Large intestine (tissue), 3 donors: ENCODE measurements at regions not wholly inside any gene's neighbourhood (a gene's known extent, or its start where the extent isn't known, plus 50 kb on each side); places are given as distances from the start of the nearest gene placed in this dataset.

Experiments used
- DNase-seq, 2 donors: peaks; one replicate each; pipeline versions ENCODE4 v3.0.0 to v3.0.0-alpha.2; 2013
- H3K27ac ChIP-seq: one replicate; pipeline ENCODE4 v1.5.1; 2013; ENCODE audit warnings: low read length
- H3K27me3 ChIP-seq: 2 replicates; pipeline ENCODE4 v1.6.1; 2013; ENCODE audit warnings: low read length; ENCODE audit not compliant: control insufficient read depth, insufficient read depth
- H3K36me3 ChIP-seq: 2 replicates; pipeline ENCODE4 v1.6.1; 2013; ENCODE audit warnings: low read length; ENCODE audit not compliant: control insufficient read depth, insufficient read depth
- H3K4me1 ChIP-seq: one replicate; pipeline ENCODE4 v1.6.1; 2013; ENCODE audit warnings: low read length; ENCODE audit not compliant: control insufficient read depth, insufficient read depth
- H3K4me3 ChIP-seq: one replicate; pipeline ENCODE4 v1.5.1; 2013; ENCODE audit warnings: low read length
- H3K9me3 ChIP-seq: one replicate; pipeline ENCODE4 v1.6.1; 2013; ENCODE audit warnings: mild to moderate bottlenecking, low read depth, low read length, moderate library complexity; ENCODE audit not compliant: control insufficient read depth
- WGBS: methylation state at CpG from one replicate; pipeline ENCODE4 v1.1.5; 2013; ENCODE audit warnings: low lambda C conversion rate; ENCODE audit not compliant: insufficient coverage; 5-methylcytosine and 5-hydroxymethylcytosine counted together

DNA sequence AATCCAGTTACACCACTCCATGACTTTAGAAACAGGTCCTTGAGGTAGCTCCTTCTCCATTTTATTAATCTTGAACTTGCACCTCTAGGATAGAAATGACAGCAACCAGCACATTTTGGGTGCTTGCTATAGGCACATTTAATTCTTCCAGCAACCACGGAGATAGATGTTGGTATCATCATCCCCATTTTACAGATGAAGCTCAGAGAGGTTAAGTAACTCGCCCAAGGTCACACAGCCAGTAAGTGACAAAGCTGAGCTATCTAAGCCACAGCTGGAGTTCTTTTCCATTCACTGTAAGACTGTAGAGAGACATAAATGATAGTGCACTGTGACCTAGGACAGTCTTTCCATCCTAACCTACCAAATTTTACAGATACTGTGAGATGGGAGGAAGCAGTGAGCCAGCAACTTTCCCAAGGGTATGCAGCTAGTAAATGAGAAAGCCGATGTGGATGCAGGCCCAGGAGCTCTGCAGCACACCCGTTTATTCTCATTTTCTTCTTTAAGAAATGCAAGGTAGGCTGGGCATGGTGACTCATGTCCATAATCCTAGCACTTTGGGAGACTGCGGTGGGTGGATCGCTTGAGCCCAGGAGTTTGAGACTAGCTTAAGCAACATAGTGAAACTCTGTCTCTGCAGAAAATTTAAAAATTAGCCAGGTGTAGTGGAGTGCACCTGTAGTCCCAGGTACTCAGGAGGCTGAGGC is 103.2 kb downstream of the TBX5 start:
- Histone ChIP-seq H3K9me3 (no peaks in the 10 kb centered on the region), H3K4me1 (no peaks in the 10 kb centered on the region), H3K36me3 (no peaks in the 10 kb centered on the region), H3K27me3 (peaks cover 6% of the 10 kb centered on the region), H3K27ac (no peak overlapping the region), H3K4me3 (no peak overlapping the region)
- WGBS: no CpG with 5 or more reads among the region's 6 CpGs
- no peak for DNase-seq

DNA sequence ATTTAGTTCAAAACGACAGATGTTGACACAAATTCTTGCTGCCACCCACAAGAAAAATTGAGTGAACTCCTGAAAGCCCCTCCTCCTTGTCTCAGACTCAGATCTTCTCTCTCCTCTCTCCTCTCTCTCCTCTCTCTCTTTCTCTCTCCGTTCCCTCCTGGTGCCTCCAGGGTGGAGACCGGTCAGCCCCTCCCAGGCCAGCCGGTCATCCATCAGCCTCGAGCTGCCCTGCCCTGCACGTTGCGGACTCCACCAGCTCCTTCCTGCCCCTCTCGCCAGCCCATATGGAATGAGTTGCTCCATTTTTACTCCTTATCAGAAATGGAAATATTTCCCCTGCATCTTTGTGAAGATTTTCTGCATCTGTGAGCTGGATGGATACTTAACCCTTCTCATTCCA is 103.8 kb downstream of the TBX5 start:
- Histone ChIP-seq H3K4me1 (no peaks in the 10 kb centered on the region), H3K27ac (no peak overlapping the region), H3K9me3 (no peaks in the 10 kb centered on the region), H3K4me3 (no peak overlapping the region), H3K36me3 (no peaks in the 10 kb centered on the region), H3K27me3 (peaks cover 6% of the 10 kb centered on the region)
- 0% methylated on average over 1 of the region's 8 CpGs for WGBS
- DNase-seq: no peak

DNA sequence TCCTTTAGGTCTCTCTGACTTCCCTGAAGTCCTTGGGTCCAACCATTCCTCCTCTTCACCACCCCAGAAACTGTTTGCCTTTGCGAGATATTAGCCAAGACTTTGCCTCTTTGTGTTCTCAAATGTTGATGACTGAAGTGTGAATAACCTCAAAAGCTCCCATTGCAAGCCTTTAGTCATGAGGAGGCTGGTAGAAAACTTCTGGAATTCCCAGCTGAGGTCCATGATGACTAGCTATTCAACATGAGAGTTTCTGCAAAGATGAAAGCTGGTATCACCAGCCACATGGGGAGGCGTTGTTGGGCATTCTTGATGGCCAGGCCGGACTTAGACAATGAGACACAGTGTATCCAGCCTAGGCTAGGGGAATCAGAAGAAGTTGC is 111.7 kb downstream of the TBX5 start:
- no peaks in the 10 kb centered on the region for H3K36me3 ChIP-seq
- H3K4me3 ChIP-seq: no peak overlapping the region
- WGBS: no CpG with 5 or more reads among the region's 3 CpGs
- H3K9me3 ChIP-seq: no peaks in the 10 kb centered on the region
- DNase-seq: no peak
- no peaks in the 10 kb centered on the region for H3K4me1 ChIP-seq
- no peak overlapping the region for H3K27ac ChIP-seq
- no peaks in the 10 kb centered on the region for H3K27me3 ChIP-seq

DNA sequence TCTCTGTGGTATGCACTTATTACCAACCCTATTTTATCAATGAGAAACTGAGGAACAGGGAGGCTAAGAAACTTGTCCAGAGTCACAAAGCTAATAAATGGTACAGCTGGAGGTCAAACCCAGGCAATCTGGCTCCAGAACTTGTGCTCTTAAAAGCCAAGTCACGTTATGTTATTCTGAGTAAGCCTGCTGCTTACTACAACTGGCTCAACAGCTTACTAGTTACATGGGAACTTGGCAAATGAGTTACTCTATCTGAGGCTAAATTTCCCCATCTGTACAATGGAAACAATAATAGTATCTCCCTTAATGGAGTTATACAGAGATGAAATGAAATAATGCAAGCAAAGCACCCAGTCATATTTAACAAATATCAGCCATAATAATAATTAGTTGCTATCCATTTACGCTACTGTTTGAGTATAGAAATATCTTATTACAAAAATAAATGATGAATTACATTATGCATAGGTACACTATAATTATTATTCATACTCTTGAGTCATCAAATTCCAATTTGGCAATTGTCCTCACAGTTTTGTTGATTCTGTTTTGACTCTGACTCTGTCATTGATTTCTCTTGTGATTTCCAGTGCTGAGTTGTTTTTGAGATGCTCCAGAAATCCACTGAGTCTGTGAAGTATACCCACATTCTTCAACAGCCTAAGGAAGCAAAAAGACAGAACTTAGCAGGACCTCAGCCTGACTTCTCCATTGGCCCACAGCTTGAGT is 112.2 kb downstream of the TBX5 start:
- H3K27me3 ChIP-seq: no peaks in the 10 kb centered on the region
- DNase-seq: no peak
- H3K4me3 ChIP-seq: no peak overlapping the region
- WGBS: no CpG with 5 or more reads among the region's 2 CpGs
- no peaks in the 10 kb centered on the region for H3K36me3 ChIP-seq
- H3K9me3 ChIP-seq: no peaks in the 10 kb centered on the region
- no peaks in the 10 kb centered on the region for H3K4me1 ChIP-seq
- no peak overlapping the region for H3K27ac ChIP-seq

DNA sequence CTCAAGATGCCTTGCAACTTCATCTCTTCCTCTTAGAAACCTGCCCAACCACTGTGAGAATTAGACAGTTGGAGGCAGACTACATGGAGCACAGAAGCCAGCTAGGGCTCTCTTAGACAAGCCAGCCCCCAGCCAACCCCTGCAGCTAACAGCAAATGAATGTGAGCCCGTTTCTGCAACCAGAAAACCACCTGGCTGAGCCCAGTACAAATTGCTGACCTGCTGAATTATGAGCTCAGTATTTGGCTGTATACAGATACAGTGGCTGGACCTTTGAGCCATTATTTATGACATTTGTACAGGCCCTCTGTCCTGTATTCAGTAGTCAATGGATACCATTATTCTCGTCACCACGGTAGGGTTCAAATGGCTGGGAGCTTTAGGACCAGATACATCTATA is 112.9 kb downstream of the TBX5 start:
- no peaks in the 10 kb centered on the region for H3K27me3 ChIP-seq
- no peaks in the 10 kb centered on the region for H3K9me3 ChIP-seq
- no peaks in the 10 kb centered on the region for H3K4me1 ChIP-seq
- no CpG with 5 or more reads among the region's 3 CpGs for WGBS
- no peak overlapping the region for H3K27ac ChIP-seq
- H3K36me3 ChIP-seq: no peaks in the 10 kb centered on the region
- no peak for DNase-seq
- no peak overlapping the region for H3K4me3 ChIP-seq

DNA sequence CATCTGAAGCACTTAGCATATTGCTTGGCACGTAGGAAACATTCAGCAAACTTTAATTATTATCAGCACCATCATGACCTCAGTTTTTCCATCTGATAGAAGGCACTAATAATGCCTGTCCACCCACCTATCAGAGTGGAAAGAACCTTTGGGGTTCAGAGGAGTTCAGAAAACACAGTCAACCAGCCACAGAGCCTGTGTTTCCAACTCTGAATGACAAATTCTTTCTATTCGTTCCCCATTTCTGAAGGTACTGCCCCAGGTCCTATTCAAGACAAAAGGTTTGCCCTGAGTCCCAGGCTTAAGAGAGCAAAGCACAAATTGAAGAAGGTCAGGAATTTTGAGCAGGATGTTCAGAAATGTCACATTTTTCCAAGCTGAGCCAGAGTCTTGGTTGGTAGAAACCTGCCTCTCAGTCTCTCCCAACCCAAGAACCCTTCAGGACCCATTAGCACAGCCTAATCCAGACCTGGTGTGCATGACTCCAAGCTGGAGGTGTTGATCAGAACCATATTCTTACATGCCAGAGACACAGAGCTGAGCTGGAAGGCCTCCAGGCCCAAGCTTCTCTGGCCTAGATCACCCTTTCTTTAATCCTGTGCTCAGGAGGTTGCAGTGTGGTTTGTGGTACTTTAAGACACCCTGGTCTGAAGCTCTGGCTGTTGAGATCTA is 114.4 kb downstream of the TBX5 start:
- Histone ChIP-seq H3K27ac (no peak overlapping the region), H3K4me3 (no peak overlapping the region), H3K4me1 (no peaks in the 10 kb centered on the region), H3K27me3 (no peaks in the 10 kb centered on the region), H3K36me3 (no peaks in the 10 kb centered on the region), H3K9me3 (no peaks in the 10 kb centered on the region)
- no peak for DNase-seq
- WGBS: 100% methylated on average over 1 of the region's 2 CpGs

DNA sequence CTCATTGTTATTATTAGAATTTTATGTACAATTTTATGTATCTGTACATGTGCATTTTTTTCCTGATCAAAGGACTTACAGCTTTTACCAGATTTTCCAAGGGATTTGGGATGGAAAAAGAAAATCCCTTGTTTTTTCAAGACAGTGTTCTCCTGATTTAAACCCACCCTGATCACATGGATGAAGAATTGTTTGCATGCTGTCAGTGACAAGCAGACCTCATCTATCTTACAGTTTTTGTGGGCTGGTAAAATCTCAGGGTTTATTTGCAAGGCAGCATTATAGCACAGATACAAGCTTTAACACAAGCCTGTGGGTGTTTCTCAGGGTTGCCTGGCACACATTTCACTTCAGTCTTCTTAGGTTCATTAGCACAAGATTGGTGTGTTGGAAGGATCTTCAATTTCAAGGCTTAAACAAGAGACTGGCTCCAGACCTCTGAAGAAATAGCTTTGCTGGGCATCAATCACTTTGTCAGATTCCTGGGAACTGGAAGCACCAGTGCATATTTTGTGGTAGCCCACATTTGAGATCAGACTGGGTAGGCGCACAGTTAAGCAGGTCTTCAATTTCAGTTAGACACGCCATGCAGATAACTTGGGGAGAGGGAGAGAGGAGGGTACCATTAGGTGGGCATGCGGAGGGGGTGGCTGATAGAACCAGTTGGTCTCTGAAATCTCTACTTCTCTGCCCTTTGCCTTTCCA is 118.0 kb downstream of the TBX5 start:
- Histone ChIP-seq H3K9me3 (no peaks in the 10 kb centered on the region), H3K4me1 (no peaks in the 10 kb centered on the region), H3K27me3 (no peaks in the 10 kb centered on the region), H3K4me3 (no peak overlapping the region), H3K27ac (no peak overlapping the region), H3K36me3 (no peaks in the 10 kb centered on the region)
- no peak for DNase-seq
- no CpG with 5 or more reads among the region's 3 CpGs for WGBS

DNA sequence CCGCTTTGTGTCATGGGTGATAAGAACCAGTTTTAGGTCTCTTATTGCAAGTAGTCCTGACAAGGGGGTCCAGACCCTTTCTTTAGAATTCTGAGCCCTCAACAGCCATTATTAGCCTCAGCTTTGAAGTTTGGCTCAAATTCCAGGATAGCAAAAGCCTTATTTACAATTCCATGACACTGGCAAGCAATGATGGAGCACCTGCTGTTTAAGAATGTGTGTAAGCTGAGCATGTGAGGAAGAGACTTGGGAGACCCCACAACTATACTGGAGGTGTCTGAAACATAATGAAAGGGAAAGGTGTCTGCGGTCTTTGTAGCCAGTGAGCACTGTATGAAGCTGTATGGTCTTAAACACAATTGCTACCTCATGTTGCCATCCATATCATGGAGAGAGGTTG is 119.8 kb downstream of the TBX5 start:
- no peak for DNase-seq
- Histone ChIP-seq H3K27ac (no peak overlapping the region), H3K4me1 (no peaks in the 10 kb centered on the region), H3K4me3 (no peak overlapping the region), H3K9me3 (no peaks in the 10 kb centered on the region), H3K27me3 (no peaks in the 10 kb centered on the region), H3K36me3 (no peaks in the 10 kb centered on the region)
- WGBS: no CpG with 5 or more reads among the region's 2 CpGs

DNA sequence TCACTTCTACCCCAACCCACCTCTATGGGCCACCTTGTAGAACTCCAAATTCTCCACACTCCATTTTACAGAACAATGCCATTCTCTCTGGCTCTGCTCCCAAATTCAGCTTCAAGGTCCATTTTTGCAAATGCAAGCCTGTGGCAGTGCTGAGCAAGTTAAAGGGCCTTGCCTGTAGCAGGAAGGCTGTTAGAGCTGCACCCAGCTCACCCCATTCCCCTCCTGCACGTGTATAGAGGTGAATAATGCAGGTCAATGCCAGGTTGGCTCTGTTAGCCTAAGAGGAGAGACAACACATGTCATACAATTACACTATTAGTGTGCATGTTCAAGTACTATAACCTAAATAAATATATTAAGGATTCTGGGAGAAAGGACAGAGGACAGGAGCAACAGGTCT is 120.4 kb downstream of the TBX5 start:
- no peak for DNase-seq
- H3K36me3 ChIP-seq: no peaks in the 10 kb centered on the region
- H3K9me3 ChIP-seq: no peaks in the 10 kb centered on the region
- H3K4me3 ChIP-seq: no peak overlapping the region
- H3K4me1 ChIP-seq: no peaks in the 10 kb centered on the region
- WGBS: no CpG with 5 or more reads among the region's 1 CpG
- H3K27ac ChIP-seq: no peak overlapping the region
- H3K27me3 ChIP-seq: no peaks in the 10 kb centered on the region

DNA sequence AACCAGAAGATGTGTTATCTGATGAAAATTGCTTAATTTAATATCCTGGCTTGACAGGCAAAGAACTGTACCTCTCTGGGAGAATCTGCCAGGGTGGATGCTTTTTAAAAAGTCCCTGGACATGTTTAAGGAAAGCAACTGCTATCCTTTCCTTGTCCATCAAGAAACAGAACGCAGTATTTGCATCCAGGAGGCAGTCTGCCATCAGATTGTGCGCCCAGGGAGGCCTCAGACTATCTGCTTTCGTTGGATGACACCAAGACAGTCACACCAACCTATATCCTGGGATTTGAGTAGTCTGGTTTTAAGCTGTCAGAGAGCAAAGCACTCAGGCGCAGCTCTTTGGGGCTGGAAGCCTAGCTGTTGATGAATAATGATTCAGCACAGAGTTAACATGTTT is 121.9 kb downstream of the TBX5 start:
- Histone ChIP-seq H3K27me3 (no peaks in the 10 kb centered on the region), H3K9me3 (no peaks in the 10 kb centered on the region), H3K4me3 (no peak overlapping the region), H3K4me1 (no peaks in the 10 kb centered on the region), H3K36me3 (no peaks in the 10 kb centered on the region), H3K27ac (no peak overlapping the region)
- WGBS: no CpG with 5 or more reads among the region's 4 CpGs
- DNase-seq: no peak
